HG02981 (cell line): ENCODE measurements at regions not wholly inside any gene's neighbourhood (a gene's known extent, or its start where the extent isn't known, plus 50 kb on each side); places are given as distances from the start of the nearest gene placed in this dataset.
"Not testable (repeated sequence)": the region's sequence is repeated elsewhere in the genome, so short reads cannot be mapped to it uniquely, and the experiment has no call there.

Experiments
- ATAC-seq: cut with Tn5 transposase; IDR thresholded peaks from one replicate; pipeline ENCODE4 v1.9.1; 2021; ENCODE audit warnings: mild to moderate bottlenecking, moderate library complexity; ENCODE audit not compliant: unreplicated experiment

DNA sequence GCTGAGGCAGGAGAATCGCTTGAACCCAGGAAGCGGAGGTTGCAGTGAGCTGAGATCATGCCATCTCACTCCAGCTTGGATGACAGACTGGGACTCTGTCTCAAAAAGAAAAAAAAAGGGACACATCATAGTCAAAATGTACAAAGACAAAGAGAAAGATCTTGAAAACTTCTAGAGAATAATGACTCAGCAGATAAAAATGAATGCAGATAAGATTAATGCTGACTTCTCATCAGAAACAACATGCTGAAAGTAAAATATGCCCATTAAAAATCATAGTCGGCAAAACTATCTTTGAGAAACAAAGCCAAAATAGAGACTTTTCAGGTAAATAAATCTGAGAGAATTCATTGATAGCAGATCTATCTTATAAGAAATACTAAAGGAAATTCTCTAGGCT lies 271.1 kb upstream of the GPR149 start:
- no peak for ATAC-seq

GRCh38 chr3:154690413-154690812 lies 260.4 kb upstream of the GPR149 start:
- peak; percentile 45 for ATAC-seq

DNA sequence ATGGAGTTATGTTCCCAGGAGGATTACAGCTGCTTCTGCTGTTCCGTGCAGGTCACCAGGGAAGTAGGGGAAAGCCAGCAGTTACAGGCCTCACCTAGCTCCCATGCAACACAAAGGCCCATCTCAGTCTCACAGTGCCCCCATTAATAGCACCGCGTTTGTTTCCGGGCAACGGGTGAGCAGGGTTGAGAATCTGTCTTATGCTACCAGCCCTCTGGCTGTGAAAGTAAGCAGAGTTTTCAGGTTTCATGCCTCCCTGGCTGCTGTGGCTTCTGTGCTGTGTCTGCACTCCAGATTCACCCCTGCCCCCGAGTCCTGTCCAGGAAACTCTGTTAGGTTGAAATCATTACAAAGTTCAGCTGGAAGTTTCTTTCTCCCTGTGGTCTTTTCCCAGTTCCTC lies 254.4 kb upstream of the GPR149 start:
- ATAC-seq, result no peak

GRCh38 chr3:154684021-154684420 lies 254.0 kb upstream of the GPR149 start:
- ATAC-seq, result no peak

DNA sequence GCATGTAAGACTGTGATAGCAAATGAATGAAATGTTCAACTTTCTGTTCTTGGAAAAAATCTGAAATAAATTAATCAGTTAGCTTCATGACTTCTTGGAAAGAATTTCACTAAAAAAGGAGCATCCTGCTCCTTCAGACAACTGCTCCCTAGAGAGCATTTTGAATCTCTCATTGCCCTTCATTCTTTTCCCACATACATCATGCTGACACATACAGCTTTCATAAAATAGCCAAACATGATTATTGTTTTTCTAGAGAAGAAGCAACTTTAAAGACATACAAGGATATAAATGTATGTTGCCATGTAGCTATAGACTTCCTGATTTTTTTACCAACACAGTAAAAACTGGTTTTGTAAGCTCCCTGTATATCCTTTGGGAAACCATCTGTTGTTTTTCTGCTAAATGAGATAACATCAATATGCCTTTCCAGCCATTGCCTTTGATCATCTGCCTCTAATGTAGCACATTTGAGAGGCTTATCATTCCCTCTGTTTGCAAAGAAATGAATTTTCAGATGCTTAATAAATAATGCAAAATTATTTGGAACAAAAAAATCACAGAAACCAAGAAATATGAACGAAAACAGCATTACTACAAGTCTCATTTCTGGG lies 248.2 kb upstream of the GPR149 start:
- no peak for ATAC-seq

- no peak for ATAC-seq
Measured at GRCh38 chr3:154668835-154669234, 238.8 kb upstream of the GPR149 start.

DNA sequence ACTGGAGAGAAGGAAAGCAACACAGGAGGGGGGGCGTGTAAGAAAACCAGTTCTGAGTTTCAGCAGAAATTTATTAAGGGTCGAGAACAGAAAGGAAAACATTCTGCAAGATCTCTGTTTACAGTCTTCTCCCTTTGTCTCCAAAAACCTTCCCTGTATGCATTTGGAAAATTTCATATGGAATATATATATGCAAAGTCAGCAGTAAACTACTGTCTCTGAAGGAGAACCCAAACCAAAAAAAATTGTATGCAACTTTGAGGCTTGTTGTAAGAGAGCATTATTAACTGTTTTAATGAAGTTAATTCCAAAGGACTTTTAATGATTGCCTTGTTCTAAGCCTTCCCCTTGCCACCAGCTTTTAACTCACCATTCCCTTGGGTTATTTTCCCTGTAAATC lies 238.2 kb upstream of the GPR149 start:
- no peak for ATAC-seq

- ATAC-seq, result no peak
Measured at GRCh38 chr3:154666542-154666941, 236.6 kb upstream of the GPR149 start.

GRCh38 chr3:154664714-154665113 lies 234.7 kb upstream of the GPR149 start:
- no peak for ATAC-seq

DNA sequence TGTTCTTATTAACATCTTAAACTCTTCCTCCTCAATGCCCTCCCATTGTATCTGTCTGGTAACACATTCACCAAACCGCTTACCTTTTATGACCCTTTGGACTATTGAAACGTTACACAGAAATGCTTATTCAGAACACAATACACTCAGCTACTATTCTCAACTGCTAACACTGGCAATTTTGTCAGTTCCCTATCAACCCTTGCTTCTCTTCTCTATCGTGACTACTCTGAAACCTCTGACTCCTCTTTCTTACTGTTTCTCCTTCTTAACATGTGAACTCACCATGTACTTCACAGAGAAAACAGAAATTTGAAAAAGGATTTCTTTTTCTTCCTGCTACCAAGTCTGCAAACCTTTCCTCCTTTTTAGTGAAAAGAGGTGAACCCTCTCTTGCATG lies 232.9 kb upstream of the GPR149 start:
- no peak for ATAC-seq

- no peak for ATAC-seq
Measured at GRCh38 chr3:154660811-154661210, 230.8 kb upstream of the GPR149 start.

DNA sequence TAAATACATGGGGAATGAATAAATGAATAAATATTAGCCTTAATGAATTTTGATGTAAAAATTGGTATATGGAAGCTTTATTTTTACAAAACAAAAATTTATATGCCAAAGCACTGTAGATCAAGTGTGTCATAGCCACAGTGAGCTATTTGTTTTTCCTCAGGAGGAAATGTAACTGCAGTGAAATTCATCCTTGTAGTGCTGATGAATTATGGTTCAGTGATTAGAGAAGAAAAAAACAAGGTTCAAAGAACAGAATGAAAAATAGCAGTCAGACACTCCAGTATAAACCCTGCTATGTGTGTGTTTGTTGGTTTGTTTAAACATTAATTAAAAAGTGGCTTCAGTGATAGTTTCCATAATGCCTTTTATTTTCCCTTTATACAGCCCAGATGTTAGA lies 228.0 kb upstream of the GPR149 start:
- no peak for ATAC-seq

DNA sequence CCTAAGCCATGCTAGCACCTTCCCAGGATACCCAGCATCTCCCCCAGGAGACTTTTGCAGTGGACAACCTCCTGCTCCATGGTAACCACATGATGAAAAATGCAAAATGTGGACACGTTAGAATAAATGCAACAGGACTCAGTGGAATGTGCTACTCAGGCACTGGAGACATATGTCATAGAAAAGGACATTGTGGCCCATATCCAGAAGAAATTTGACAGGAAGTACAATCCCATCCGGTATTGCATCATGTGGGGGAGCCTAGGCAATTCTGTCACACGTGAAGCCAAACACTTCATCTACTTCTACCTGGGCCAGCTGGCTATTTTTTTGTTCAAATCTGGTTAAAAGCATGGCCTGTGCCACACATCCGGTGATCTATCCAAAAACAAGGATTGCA lies 227.2 kb upstream of the GPR149 start:
- no peak for ATAC-seq

GRCh38 chr3:154656486-154656885 lies 226.5 kb upstream of the GPR149 start:
- no peak for ATAC-seq

DNA sequence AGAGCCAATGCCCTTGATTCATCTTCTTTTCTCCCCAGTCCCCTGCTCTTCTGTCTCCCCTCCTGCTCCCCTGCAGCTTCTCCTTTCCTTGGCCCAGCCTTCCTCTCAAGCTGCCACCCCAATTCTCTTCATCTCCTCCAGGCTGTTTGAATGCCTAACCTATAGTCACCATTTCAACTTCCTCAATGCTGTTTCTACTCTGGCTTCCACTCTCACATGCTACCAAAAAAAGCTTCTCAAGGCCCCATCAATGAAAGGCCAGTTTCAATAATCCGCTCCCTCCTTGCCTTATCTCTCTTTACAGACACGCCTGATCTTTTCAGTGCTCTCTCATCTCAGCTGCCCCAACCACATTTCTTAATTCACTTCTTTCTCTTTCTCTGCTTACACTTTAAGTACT lies 212.2 kb upstream of the GPR149 start:
- no peak for ATAC-seq

DNA sequence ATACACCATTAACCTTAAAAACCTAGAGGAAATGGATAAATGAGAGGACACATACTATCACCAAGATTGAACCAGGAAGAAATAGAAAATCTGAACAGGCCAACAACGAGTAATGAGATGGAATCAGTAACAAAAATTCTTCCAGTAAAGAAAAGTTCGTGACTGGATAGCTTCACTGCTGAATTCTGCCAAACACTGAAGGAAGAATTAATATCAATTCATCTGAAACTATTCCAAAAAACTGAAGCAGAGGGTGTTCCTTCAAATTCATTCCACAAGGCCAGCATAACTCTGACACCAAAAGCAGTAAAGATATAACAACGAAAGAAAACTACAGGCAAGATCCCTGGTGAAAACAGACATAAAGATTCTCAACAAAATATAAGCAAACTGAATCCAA lies 195.8 kb upstream of the GPR149 start:
- ATAC-seq, result no peak

- ATAC-seq, result not testable (repeated sequence)
Measured at GRCh38 chr3:154619621-154620020, 189.6 kb upstream of the GPR149 start.

- ATAC-seq, result no peak
Measured at GRCh38 chr3:154616298-154616697, 186.3 kb upstream of the GPR149 start.

- no peak for ATAC-seq
Measured at GRCh38 chr3:154615471-154615870, 185.5 kb upstream of the GPR149 start.

- no peak for ATAC-seq
Measured at GRCh38 chr3:154614601-154615000, 184.6 kb upstream of the GPR149 start.

DNA sequence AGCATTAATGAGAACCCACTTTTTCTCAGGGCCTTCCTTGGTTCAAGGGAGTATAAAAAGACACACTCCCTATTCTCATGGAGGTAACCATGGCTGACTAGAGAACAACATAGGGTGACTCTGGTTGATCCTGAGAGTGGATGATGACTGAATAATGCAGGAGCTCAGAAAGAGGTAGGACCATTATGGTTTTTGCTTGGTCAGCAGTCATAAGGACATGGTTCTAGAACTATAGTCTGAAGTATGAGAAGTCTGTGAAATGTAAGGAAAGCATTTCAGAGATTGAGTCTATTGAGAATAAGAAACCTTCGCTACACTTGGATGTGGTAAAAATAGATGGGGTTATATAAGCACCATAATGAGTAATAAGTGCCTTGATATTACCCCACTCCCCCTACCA lies 184.1 kb upstream of the GPR149 start:
- no peak for ATAC-seq

DNA sequence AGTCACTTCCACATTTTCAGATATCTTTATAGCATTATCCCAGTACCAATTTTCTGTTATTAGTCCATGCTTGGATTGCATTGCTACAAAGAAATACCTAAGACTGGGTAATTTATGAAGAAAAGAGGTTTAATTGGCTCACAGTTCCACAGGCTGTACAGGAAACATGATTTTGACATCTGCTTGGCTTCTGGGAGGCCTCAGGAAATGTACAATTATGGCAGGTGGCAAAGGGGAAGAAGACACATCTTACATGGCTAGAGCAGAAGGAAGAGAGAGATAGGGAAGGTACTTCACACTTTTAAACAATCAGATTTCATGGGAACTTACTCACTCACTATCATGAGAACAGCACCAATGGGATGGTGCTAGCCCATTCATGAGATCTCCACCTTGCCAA lies 172.3 kb upstream of the GPR149 start:
- ATAC-seq, result no peak

GRCh38 chr3:154598166-154598565 lies 168.2 kb upstream of the GPR149 start:
- ATAC-seq, result no peak
